NCI-H1105 (cell line): ENCODE measurements at regions not wholly inside any gene's neighbourhood (a gene's known extent, or its start where the extent isn't known, plus 50 kb on each side); places are given as distances from the start of the nearest gene placed in this dataset.
"Not testable (repeated sequence)": the region's sequence is repeated elsewhere in the genome, so short reads cannot be mapped to it uniquely, and the experiment has no call there.

Experiments
- DNase-seq: peaks from one replicate; lab custom pipeline; 2025; lab: John Stamatoyannopoulos, UW

GRCh38 chr4:120299631-120300030 is 233.0 kb upstream of the MAD2L1 start:
- DNase-seq = peak; percentile 64

GRCh38 chr4:120293341-120293740 is 226.7 kb upstream of the MAD2L1 start:
- no peak for DNase-seq

- DNase-seq = no peak
Observed at GRCh38 chr4:120291541-120291940, 224.9 kb upstream of the MAD2L1 start.

GRCh38 chr4:120290553-120290952 is 223.9 kb upstream of the MAD2L1 start:
- DNase-seq = no peak

- no peak for DNase-seq
Observed at GRCh38 chr4:120286813-120287212, 220.2 kb upstream of the MAD2L1 start.

GRCh38 chr4:120281581-120281980 is 214.9 kb upstream of the MAD2L1 start:
- peak; percentile 5 for DNase-seq

- DNase-seq = no peak
Observed at GRCh38 chr4:120277391-120277790, 210.7 kb upstream of the MAD2L1 start.

- no peak for DNase-seq
Observed at GRCh38 chr4:120266602-120267001, 200.0 kb upstream of the MAD2L1 start.

- DNase-seq = no peak
Observed at GRCh38 chr4:120263618-120264017, 197.0 kb upstream of the MAD2L1 start.

- DNase-seq = no peak
Observed at GRCh38 chr4:120261117-120261516, 194.5 kb upstream of the MAD2L1 start.

- DNase-seq = not testable (repeated sequence)
Observed at GRCh38 chr4:120256112-120256775, 189.6 kb upstream of the MAD2L1 start.

- no peak for DNase-seq
Observed at GRCh38 chr4:120238277-120238973, 171.8 kb upstream of the MAD2L1 start.

GRCh38 chr4:120236873-120237272 is 170.2 kb upstream of the MAD2L1 start:
- no peak for DNase-seq

GRCh38 chr4:120232050-120232449 is 165.4 kb upstream of the MAD2L1 start:
- DNase-seq = no peak

GRCh38 chr4:120228086-120228485 is 161.4 kb upstream of the MAD2L1 start:
- no peak for DNase-seq

- DNase-seq = no peak
Observed at GRCh38 chr4:120227554-120227953, 160.9 kb upstream of the MAD2L1 start.

GRCh38 chr4:120225527-120225926 is 158.9 kb upstream of the MAD2L1 start:
- DNase-seq = no peak

GRCh38 chr4:120218981-120219380 is 152.3 kb upstream of the MAD2L1 start:
- DNase-seq = no peak

GRCh38 chr4:120215350-120215749 is 148.7 kb upstream of the MAD2L1 start:
- no peak for DNase-seq

GRCh38 chr4:120211408-120212015 is 144.9 kb upstream of the MAD2L1 start:
- no peak for DNase-seq

GRCh38 chr4:120209706-120210105 is 143.1 kb upstream of the MAD2L1 start:
- no peak for DNase-seq

GRCh38 chr4:120207021-120207420 is 140.4 kb upstream of the MAD2L1 start:
- no peak for DNase-seq

GRCh38 chr4:120202222-120202621 is 135.6 kb upstream of the MAD2L1 start:
- DNase-seq = no peak
